ENCODE measurements at regions not wholly inside any gene's neighbourhood (a gene's known extent, or its start where the extent isn't known, plus 50 kb on each side); places are given as distances from the start of the nearest gene placed in this dataset.

DNA sequence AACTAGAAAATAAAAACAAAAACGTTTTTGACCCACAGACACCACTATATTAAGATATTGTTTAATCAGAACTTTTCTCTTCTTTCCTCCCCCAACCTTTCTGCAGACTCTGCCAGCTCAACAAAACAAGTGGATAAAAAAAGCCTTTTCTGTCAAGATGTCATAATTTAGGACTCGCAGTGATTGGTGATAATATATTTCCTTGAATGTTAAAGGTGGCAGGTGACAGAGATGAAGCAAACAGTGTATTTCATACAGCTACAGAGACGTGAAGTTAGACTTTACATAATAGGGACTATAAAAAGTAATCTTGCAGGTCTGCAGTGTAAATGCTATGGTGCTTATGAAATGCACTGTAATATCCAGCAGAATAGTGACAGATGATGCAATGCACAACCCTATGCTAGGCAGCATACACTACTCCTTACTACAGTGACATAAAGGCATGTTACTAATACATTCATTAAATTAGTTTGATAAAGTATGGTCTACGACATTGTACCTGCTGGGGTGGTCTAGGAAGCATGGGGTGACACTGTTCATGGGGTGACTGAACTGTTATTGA is 326.7 kb upstream of the GRAMD2B start:
- Histone ChIP-seq H3K9me3 (ENCODE audit: low read length) (no peaks in the 10 kb centered on the region), H3K9me2 (replicated peaks; ENCODE audit: low read length) (no peaks in the 10 kb centered on the region), H3F3A (ENCODE audit: low read length, unreplicated experiment) (no peaks in the 10 kb centered on the region), H3K27me3 (ENCODE audit: low read length) (no peaks in the 10 kb centered on the region), H3K36me3 (ENCODE audit: low read depth, low read length) (no peaks in the 10 kb centered on the region), H3K4me2 (ENCODE audit: low read length) (no peak overlapping the region), H3K27ac (ENCODE audit: low read length) (no peak overlapping the region), H4K20me1 (ENCODE audit: low read length) (no peaks in the 10 kb centered on the region), H3K9ac (ENCODE audit: low read length) (no peak overlapping the region), H3K4me1 (ENCODE audit: insufficient read depth, low read length) (no peaks in the 10 kb centered on the region), H3K4me3 (ENCODE audit: low read length) (no peak overlapping the region), H3K79me2 (ENCODE audit: low read length) (no peaks in the 10 kb centered on the region), H2AFZ (ENCODE audit: low read length) (no peak overlapping the region)
- no TSS peak for BruUV-seq (replicated peaks)
- no peak for DNase-seq
- no peak for ATAC-seq
- intact Hi-C loops (cut with micrococcal nuclease), result no loop called here
- CTCF ChIA-PET, result no interaction called here
- POLR2A ChIA-PET (ENCODE audit: unreplicated experiment), result no interaction called here
- no peak for TF ChIP-seq EZH2 (IDR thresholded peaks at IDR 0.05; ENCODE audit: low read length, unreplicated experiment)
- no peak for TF ChIP-seq EZH2phosphoT487 (IDR thresholded peaks at IDR 0.05; ENCODE audit: borderline replicate concordance, low read length)
- no peak for TF ChIP-seq CTCF (conservative IDR thresholded peaks at IDR 0.05; ENCODE audit: low read depth, low read length)

DNA sequence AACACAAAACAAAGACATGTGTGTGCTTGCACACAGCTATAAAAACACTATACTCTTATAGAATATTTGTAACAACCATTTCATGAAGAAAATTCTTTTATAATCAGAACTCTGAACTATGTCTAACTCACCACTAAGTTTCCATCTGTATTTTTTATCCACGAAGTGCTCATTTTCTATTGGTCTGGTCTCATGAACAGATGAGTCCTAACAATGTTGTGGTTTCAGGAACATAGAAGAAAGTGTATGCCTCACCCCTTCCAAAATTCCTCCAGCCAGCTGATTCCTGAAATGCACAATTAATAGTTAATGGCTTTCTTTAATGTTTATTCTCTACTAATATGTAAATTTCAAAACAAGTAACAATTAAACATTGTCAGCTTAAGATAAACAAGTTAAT is 325.3 kb upstream of the GRAMD2B start:
- Histone ChIP-seq H3K9ac (ENCODE audit: low read length) (no peak overlapping the region), H3K9me3 (ENCODE audit: low read length) (no peaks in the 10 kb centered on the region), H3F3A (ENCODE audit: low read length, unreplicated experiment) (no peaks in the 10 kb centered on the region), H2AFZ (ENCODE audit: low read length) (no peak overlapping the region), H3K27ac (ENCODE audit: low read length) (no peak overlapping the region), H3K4me3 (ENCODE audit: low read length) (no peak overlapping the region), H3K4me2 (ENCODE audit: low read length) (no peak overlapping the region), H3K79me2 (ENCODE audit: low read length) (no peaks in the 10 kb centered on the region), H3K4me1 (ENCODE audit: insufficient read depth, low read length) (no peaks in the 10 kb centered on the region), H3K9me2 (replicated peaks; ENCODE audit: low read length) (no peaks in the 10 kb centered on the region), H4K20me1 (ENCODE audit: low read length) (no peaks in the 10 kb centered on the region), H3K27me3 (ENCODE audit: low read length) (no peaks in the 10 kb centered on the region), H3K36me3 (ENCODE audit: low read depth, low read length) (no peaks in the 10 kb centered on the region)
- ChIA-PET POLR2A (ENCODE audit: unreplicated experiment) (no interaction called here), CTCF (no interaction called here)
- BruUV-seq (replicated peaks), result no TSS peak
- TF ChIP-seq EZH2phosphoT487 (IDR thresholded peaks at IDR 0.05; ENCODE audit: borderline replicate concordance, low read length), result no peak
- TF ChIP-seq CTCF (conservative IDR thresholded peaks at IDR 0.05; ENCODE audit: low read depth, low read length), result no peak
- DNase-seq (no peak), ATAC-seq (no peak)
- intact Hi-C loops (cut with micrococcal nuclease), result no loop called here

DNA sequence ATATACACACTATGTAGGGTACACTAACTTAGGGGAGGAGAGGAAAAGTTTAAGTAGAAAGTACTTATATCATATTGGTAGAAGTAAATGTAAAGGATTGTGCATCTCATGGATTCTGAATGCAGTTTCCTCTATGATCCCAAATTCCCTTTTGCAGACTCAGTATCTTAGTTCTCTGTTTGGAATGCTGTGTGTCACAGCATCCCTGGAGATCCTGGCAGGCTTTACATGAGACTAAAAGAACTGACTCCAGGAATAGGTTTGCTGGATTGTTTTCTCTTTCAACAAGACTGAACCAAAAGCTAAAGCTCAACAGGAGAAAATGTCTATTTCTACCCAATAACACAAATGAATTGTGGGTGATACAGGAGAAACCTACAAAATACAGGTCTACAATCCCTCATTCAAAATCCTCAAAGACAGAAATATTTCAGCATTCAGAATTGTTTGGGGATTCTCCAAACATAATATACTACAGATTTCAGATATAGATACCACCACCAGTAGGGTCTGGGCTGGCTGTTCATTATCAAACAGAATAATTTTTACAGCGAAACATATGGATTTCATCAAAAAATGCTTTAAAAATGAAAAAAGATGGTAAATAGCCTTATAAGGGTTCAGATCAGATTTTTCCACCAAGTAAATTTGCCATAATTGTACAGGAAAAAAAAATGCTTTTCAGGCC is 324.7 kb upstream of the GRAMD2B start:
- no peak overlapping the region for H3K27ac ChIP-seq (ENCODE audit: low read length)
- no peaks in the 10 kb centered on the region for H4K20me1 ChIP-seq (ENCODE audit: low read length)
- no peak overlapping the region for H3K9ac ChIP-seq (ENCODE audit: low read length)
- H3K4me1 ChIP-seq (ENCODE audit: insufficient read depth, low read length), result no peaks in the 10 kb centered on the region
- H3K79me2 ChIP-seq (ENCODE audit: low read length), result no peaks in the 10 kb centered on the region
- H3K9me2 ChIP-seq (replicated peaks; ENCODE audit: low read length), result no peaks in the 10 kb centered on the region
- H2AFZ ChIP-seq (ENCODE audit: low read length), result no peak overlapping the region
- no peak for ATAC-seq
- H3K4me3 ChIP-seq (ENCODE audit: low read length), result no peak overlapping the region
- no peaks in the 10 kb centered on the region for H3F3A ChIP-seq (ENCODE audit: low read length, unreplicated experiment)
- no peak overlapping the region for H3K4me2 ChIP-seq (ENCODE audit: low read length)
- H3K9me3 ChIP-seq (ENCODE audit: low read length), result no peaks in the 10 kb centered on the region
- ChIA-PET POLR2A (ENCODE audit: unreplicated experiment) (no interaction called here), CTCF (no interaction called here)
- no peaks in the 10 kb centered on the region for H3K27me3 ChIP-seq (ENCODE audit: low read length)
- no peaks in the 10 kb centered on the region for H3K36me3 ChIP-seq (ENCODE audit: low read depth, low read length)
- intact Hi-C loops (cut with micrococcal nuclease), result no loop called here
- TF ChIP-seq CTCF (conservative IDR thresholded peaks at IDR 0.05; ENCODE audit: low read depth, low read length), result no peak
- no peak for TF ChIP-seq EZH2 (IDR thresholded peaks at IDR 0.05; ENCODE audit: low read length, unreplicated experiment)
- no peak for TF ChIP-seq EZH2phosphoT487 (IDR thresholded peaks at IDR 0.05; ENCODE audit: borderline replicate concordance, low read length)
- no TSS peak for BruUV-seq (replicated peaks)
- DNase-seq, result no peak
